Liver (tissue), 8 donors: ENCODE measurements at regions not wholly inside any gene's neighbourhood (a gene's known extent, or its start where the extent isn't known, plus 50 kb on each side); places are given as distances from the start of the nearest gene placed in this dataset.

ENCODE experiments used
- DNase-seq: peaks from one replicate; pipeline ENCODE4 v3.0.0-alpha.2; 2017; ENCODE audit warnings: low spot score
- H3K27ac ChIP-seq, 2 donors: one replicate each; pipeline ENCODE4 v1.7.0; 2013; ENCODE audit warnings: inconsistent platforms in 2 of 2, low read length in 2 of 2, control low read depth in 1 of 2, low read depth in 1 of 2, mild to moderate bottlenecking in 1 of 2
- H3K27me3 ChIP-seq, 4 donors: one replicate each; pipeline versions ENCODE4 v1.6.1 to v1.7.0; 2013; ENCODE audit warnings: low read length in 3 of 4, inconsistent platforms in 1 of 4, mild to moderate bottlenecking in 1 of 4, moderate library complexity in 1 of 4; ENCODE audit not compliant: control insufficient read depth in 4 of 4, insufficient read depth in 4 of 4
- H3K36me3 ChIP-seq, 4 donors: one replicate each; pipeline versions ENCODE4 v1.6.1 to v1.7.0; 2013; ENCODE audit warnings: low read length in 3 of 4, mild to moderate bottlenecking in 3 of 4, low read depth in 1 of 4, moderate library complexity in 1 of 4; ENCODE audit not compliant: control insufficient read depth in 4 of 4, insufficient read depth in 3 of 4
- H3K4me1 ChIP-seq, 4 donors: one replicate each; pipeline versions ENCODE4 v1.6.1 to v1.7.0; 2013; ENCODE audit warnings: low read length in 3 of 4, mild to moderate bottlenecking in 3 of 4, moderate library complexity in 1 of 4; ENCODE audit not compliant: control insufficient read depth in 4 of 4, insufficient read depth in 4 of 4
- H3K4me3 ChIP-seq, 3 donors: one replicate each; pipeline versions ENCODE4 v1.6.1 to v1.7.0; 2013; ENCODE audit warnings: low read length in 3 of 3, control low read depth in 1 of 3, low read depth in 1 of 3, mild to moderate bottlenecking in 1 of 3
- H3K9ac ChIP-seq, 2 donors: one replicate each; pipeline ENCODE4 v1.7.0; 2013; ENCODE audit warnings: low read length in 2 of 2, mild to moderate bottlenecking in 2 of 2, moderate library complexity in 2 of 2, control low read depth in 1 of 2, low read depth in 1 of 2
- H3K9me3 ChIP-seq, 4 donors: one replicate each; pipeline versions ENCODE4 v1.6.1 to v1.7.0; 2013; ENCODE audit warnings: low read length in 3 of 4; ENCODE audit not compliant: control insufficient read depth in 4 of 4
- EGR1 ChIP-seq, 2 donors: IDR thresholded peaks; 2 replicates each; pipeline ENCODE4 v1.6.1; 2016 to 2018; ENCODE audit warnings: antibody characterized with exemption in 2 of 2, low read depth in 2 of 2
- FOXA1 ChIP-seq: IDR thresholded peaks from 2 replicates; pipeline ENCODE4 v1.6.1; 2016; ENCODE audit warnings: antibody characterized with exemption
- FOXA2 ChIP-seq: IDR thresholded peaks from 2 replicates; pipeline ENCODE4 v1.6.1; 2016; ENCODE audit warnings: antibody characterized with exemption
- GABPA ChIP-seq, 2 donors: IDR thresholded peaks in 1 of 2; conservative IDR thresholded peaks in 1 of 2; 2 replicates each; pipeline ENCODE4 v1.6.1; 2016; ENCODE audit warnings: antibody characterized with exemption in 2 of 2, mild to moderate bottlenecking in 1 of 2, moderate library complexity in 1 of 2
- HNF4A ChIP-seq, 2 donors: conservative IDR thresholded peaks; 2 replicates each; pipeline ENCODE4 v1.6.1; 2016; ENCODE audit warnings: antibody characterized with exemption in 2 of 2, mild to moderate bottlenecking in 2 of 2
- HNF4G ChIP-seq: IDR thresholded peaks from 2 replicates; pipeline ENCODE4 v1.6.1; 2016; ENCODE audit warnings: antibody characterized with exemption
- JUND ChIP-seq, 2 donors: IDR thresholded peaks; 2 replicates each; pipeline ENCODE4 v1.6.1; 2016; ENCODE audit warnings: antibody characterized with exemption in 2 of 2
- MAX ChIP-seq: IDR thresholded peaks from 2 replicates; pipeline ENCODE4 v1.6.1; 2016; ENCODE audit warnings: antibody characterized with exemption
- NR2F2 ChIP-seq: IDR thresholded peaks from 2 replicates; pipeline ENCODE4 v1.6.1; 2016; ENCODE audit warnings: antibody characterized with exemption
- RAD21 ChIP-seq, 2 donors: IDR thresholded peaks; 2 replicates each; pipeline ENCODE4 v1.6.1; 2016; ENCODE audit warnings: antibody characterized with exemption in 2 of 2, mild to moderate bottlenecking in 2 of 2
- REST ChIP-seq: IDR thresholded peaks from 2 replicates; pipeline ENCODE4 v1.6.1; 2016; ENCODE audit warnings: antibody characterized with exemption, mild to moderate bottlenecking
- RXRA ChIP-seq, 2 donors: IDR thresholded peaks; 2 replicates each; pipeline ENCODE4 v1.6.1; 2017 to 2018; ENCODE audit warnings: antibody characterized with exemption in 2 of 2, mild to moderate bottlenecking in 1 of 2
- SP1 ChIP-seq: IDR thresholded peaks from 2 replicates; pipeline ENCODE4 v1.6.1; 2018; ENCODE audit warnings: antibody characterized with exemption, mild to moderate bottlenecking
- TAF1 ChIP-seq: conservative IDR thresholded peaks from 2 replicates; pipeline ENCODE4 v1.6.1; 2016; ENCODE audit warnings: antibody characterized with exemption, mild to moderate bottlenecking
- YY1 ChIP-seq: IDR thresholded peaks from 2 replicates; pipeline ENCODE4 v1.6.1; 2016; ENCODE audit warnings: antibody characterized with exemption, mild to moderate bottlenecking
- WGBS: extraction: QIAGEN DNeasy Blood & Tissue Kit; methylation state at CpG from one replicate; pipeline ENCODE4 v1.1.7; 2013; 5-methylcytosine and 5-hydroxymethylcytosine counted together
- TF ChIP-seq, protein P1 (sequence below): fragments of 150-350 bp; IDR thresholded peaks from 2 replicates; pipeline ENCODE4 v1.5.1; 2017; ENCODE audit warnings: improper control_type of control experiment, low read depth, low read length; ENCODE audit not compliant: missing input control
- TF ChIP-seq, protein P2 (sequence below): IDR thresholded peaks from 2 replicates; pipeline ENCODE4 v1.6.1; 2016; ENCODE audit warnings: antibody characterized with exemption
- donor health status: healthy.
- donor health status: healthy.
- donor health status: healthy.
- donor health status: healthy.
- donor health status: healthy.

GRCh38 chr2:234826681-234827080 lies 125.1 kb upstream of the SH3BP4 start (continued):
- TF ChIP-seq MAX (no peak), HNF4A (conservative IDR thresholded peaks at IDR 0.05) (no peak), GABPA (IDR thresholded peaks at IDR 0.05 in 1 of 2, conservative IDR thresholded peaks at IDR 0.05 in 1 of 2) (no peak), YY1 (no peak)

DNA sequence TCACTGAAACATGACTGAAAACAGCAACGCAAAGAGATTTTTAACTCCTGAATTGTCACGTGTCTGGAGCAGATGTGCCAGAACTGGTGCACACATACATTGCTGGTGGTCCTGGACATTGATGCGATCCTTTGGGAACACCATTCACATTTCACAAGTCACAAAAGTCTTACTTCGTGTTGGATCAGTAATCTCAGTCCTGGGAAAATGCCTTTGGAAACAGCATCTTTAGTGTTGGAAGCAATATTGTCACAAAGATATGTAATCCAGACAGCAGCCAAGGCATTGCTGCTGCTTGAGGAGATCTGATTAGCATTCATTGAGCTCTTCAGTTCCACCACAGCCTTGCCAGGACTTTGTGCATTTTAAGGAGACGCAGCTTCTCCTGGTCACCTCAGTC lies 126.2 kb upstream of the SH3BP4 start:
- Histone ChIP-seq H3K36me3 (no peaks in the 10 kb centered on the region), H3K4me1 (peaks cover 0 to 21% (median 6%) of the 10 kb centered on the region in 4 donors), H3K9ac (no peak overlapping the region), H3K27ac (no peak overlapping the region), H3K27me3 (no peaks in the 10 kb centered on the region), H3K9me3 (no peaks in the 10 kb centered on the region), H3K4me3 (no peak overlapping the region)
- DNase-seq: no peak
- no peak for TF ChIP-seq REST
- no peak for TF ChIP-seq SP1
- TF ChIP-seq RAD21 (IDR thresholded peaks at IDR 0.05): no peak
- TF ChIP-seq JUND (IDR thresholded peaks at IDR 0.05): no peak
- TF ChIP-seq FOXA2: no peak
- TF ChIP-seq, protein P1, sequence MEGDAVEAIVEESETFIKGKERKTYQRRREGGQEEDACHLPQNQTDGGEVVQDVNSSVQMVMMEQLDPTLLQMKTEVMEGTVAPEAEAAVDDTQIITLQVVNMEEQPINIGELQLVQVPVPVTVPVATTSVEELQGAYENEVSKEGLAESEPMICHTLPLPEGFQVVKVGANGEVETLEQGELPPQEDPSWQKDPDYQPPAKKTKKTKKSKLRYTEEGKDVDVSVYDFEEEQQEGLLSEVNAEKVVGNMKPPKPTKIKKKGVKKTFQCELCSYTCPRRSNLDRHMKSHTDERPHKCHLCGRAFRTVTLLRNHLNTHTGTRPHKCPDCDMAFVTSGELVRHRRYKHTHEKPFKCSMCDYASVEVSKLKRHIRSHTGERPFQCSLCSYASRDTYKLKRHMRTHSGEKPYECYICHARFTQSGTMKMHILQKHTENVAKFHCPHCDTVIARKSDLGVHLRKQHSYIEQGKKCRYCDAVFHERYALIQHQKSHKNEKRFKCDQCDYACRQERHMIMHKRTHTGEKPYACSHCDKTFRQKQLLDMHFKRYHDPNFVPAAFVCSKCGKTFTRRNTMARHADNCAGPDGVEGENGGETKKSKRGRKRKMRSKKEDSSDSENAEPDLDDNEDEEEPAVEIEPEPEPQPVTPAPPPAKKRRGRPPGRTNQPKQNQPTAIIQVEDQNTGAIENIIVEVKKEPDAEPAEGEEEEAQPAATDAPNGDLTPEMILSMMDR: no peak
- TF ChIP-seq GABPA (IDR thresholded peaks at IDR 0.05 in 1 of 2, conservative IDR thresholded peaks at IDR 0.05 in 1 of 2): no peak
- no peak for TF ChIP-seq HNF4G
- WGBS: 93% methylated on average over 5 of the region's 5 CpGs

- WGBS: 24% methylated on average over 2 of the region's 2 CpGs
- Histone ChIP-seq H3K27me3 (no peaks in the 10 kb centered on the region), H3K9ac (no peak overlapping the region), H3K4me1 (peaks cover 0 to 21% (median 6%) of the 10 kb centered on the region in 4 donors), H3K27ac (peak overlapping the region; percentile 81 to 83), H3K9me3 (no peaks in the 10 kb centered on the region), H3K36me3 (no peaks in the 10 kb centered on the region), H3K4me3 (no peak overlapping the region)
- no peak for DNase-seq
- no peak for TF ChIP-seq TAF1
- no peak for TF ChIP-seq HNF4G
- no peak for TF ChIP-seq GABPA (IDR thresholded peaks at IDR 0.05 in 1 of 2, conservative IDR thresholded peaks at IDR 0.05 in 1 of 2)
- peak; percentile 75 for TF ChIP-seq FOXA1
- TF ChIP-seq, protein P2, sequence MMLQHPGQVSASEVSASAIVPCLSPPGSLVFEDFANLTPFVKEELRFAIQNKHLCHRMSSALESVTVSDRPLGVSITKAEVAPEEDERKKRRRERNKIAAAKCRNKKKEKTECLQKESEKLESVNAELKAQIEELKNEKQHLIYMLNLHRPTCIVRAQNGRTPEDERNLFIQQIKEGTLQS: no peak
- TF ChIP-seq RXRA (IDR thresholded peaks at IDR 0.05): peak; percentile 77 to 87
- TF ChIP-seq MAX: peak; percentile 14
- no peak for TF ChIP-seq NR2F2
- TF ChIP-seq EGR1 (IDR thresholded peaks at IDR 0.05; ENCODE audit: low read depth in 2 of 2): peak in 1 of 2 donors; percentile 20
- peak; percentile 51 to 72 for TF ChIP-seq HNF4A (conservative IDR thresholded peaks at IDR 0.05)
- peak; percentile 59 for TF ChIP-seq YY1
- peak; percentile 48 to 54 for TF ChIP-seq RAD21 (IDR thresholded peaks at IDR 0.05)
- TF ChIP-seq, protein P1: no peak
- peak; percentile 61 to 82 for TF ChIP-seq JUND (IDR thresholded peaks at IDR 0.05)
- peak; percentile 47 for TF ChIP-seq SP1
- peak; percentile 54 for TF ChIP-seq REST
- TF ChIP-seq FOXA2: peak; percentile 92
Measured at GRCh38 chr2:234823877-234824376, 127.9 kb upstream of the SH3BP4 start.
